CD4-positive, alpha-beta T cell treated with Interleukin-15 for 4 hours (primary cell): ENCODE measurements at regions not wholly inside any gene's neighbourhood (a gene's known extent, or its start where the extent isn't known, plus 50 kb on each side); places are given as distances from the start of the nearest gene placed in this dataset.
"Not testable (repeated sequence)": the region's sequence is repeated elsewhere in the genome, so short reads cannot be mapped to it uniquely, and the experiment has no call there.

ENCODE experiments used
- DNase-seq: peaks from one replicate; pipeline ENCODE4 v3.0.0-alpha.2; 2020; ENCODE audit warnings: low spot score

- DNase-seq: no peak
Observed at GRCh38 chr11:112310848-112311247, 50.2 kb upstream of the PLET1 start.

GRCh38 chr11:112315057-112315720, 54.5 kb upstream of the PLET1 start:
- DNase-seq: no peak

GRCh38 chr11:112315861-112316739, 55.4 kb upstream of the PLET1 start:
- no peak for DNase-seq

- no peak for DNase-seq
Observed at GRCh38 chr11:112316971-112317370, 56.3 kb upstream of the PLET1 start.

GRCh38 chr11:112318184-112318591, 57.5 kb upstream of the PLET1 start:
- no peak for DNase-seq

GRCh38 chr11:112318661-112319060, 58.0 kb upstream of the PLET1 start:
- no peak for DNase-seq

- DNase-seq: no peak
Observed at GRCh38 chr11:112320668-112321067, 60.0 kb upstream of the PLET1 start.

GRCh38 chr11:112321501-112322172, 61.0 kb upstream of the PLET1 start:
- no peak for DNase-seq

- no peak for DNase-seq
Observed at GRCh38 chr11:112322173-112322790, 61.6 kb upstream of the PLET1 start.

- no peak for DNase-seq
Observed at GRCh38 chr11:112334381-112334780, 73.7 kb upstream of the PLET1 start.

- DNase-seq: no peak
Observed at GRCh38 chr11:112336356-112336886, 75.8 kb upstream of the PLET1 start.

GRCh38 chr11:112339566-112339965, 78.9 kb upstream of the PLET1 start:
- no peak for DNase-seq

GRCh38 chr11:112343368-112344039, 82.8 kb upstream of the PLET1 start:
- no peak for DNase-seq

- no peak for DNase-seq
Observed at GRCh38 chr11:112344040-112344413, 83.4 kb upstream of the PLET1 start.

- DNase-seq: no peak
Observed at GRCh38 chr11:112345166-112345565, 84.5 kb upstream of the PLET1 start.

- DNase-seq: no peak
Observed at GRCh38 chr11:112345706-112346105, 85.0 kb upstream of the PLET1 start.

- no peak for DNase-seq
Observed at GRCh38 chr11:112346586-112346985, 85.9 kb upstream of the PLET1 start.

- no peak for DNase-seq
Observed at GRCh38 chr11:112348480-112349029, 87.9 kb upstream of the PLET1 start.

GRCh38 chr11:112351423-112351822, 90.8 kb upstream of the PLET1 start:
- DNase-seq: not testable (repeated sequence)

- no peak for DNase-seq
Observed at GRCh38 chr11:112352907-112353306, 92.2 kb upstream of the PLET1 start.

GRCh38 chr11:112354364-112354763, 93.7 kb upstream of the PLET1 start:
- no peak for DNase-seq
